ENCODE measurements at regions not wholly inside any gene's neighbourhood (a gene's known extent, or its start where the extent isn't known, plus 50 kb on each side); places are given as distances from the start of the nearest gene placed in this dataset.

GRCh38 chr13:107551521-107551920, 663.8 kb downstream of the LIG4 start:
- DNase-seq, result no peak

- no peak for DNase-seq
These were observed 667.0 kb downstream of the LIG4 start for GRCh38 chr13:107548338-107548737.

GRCh38 chr13:107545946-107546502, 669.3 kb downstream of the LIG4 start:
- DNase-seq, result no peak

GRCh38 chr13:107534548-107534947, 680.8 kb downstream of the LIG4 start:
- DNase-seq, result no peak

GRCh38 chr13:107531816-107532215, 683.5 kb downstream of the LIG4 start:
- DNase-seq, result no peak

GRCh38 chr13:107531180-107531579, 684.2 kb downstream of the LIG4 start:
- no peak for DNase-seq

- no peak for DNase-seq
These were observed 686.3 kb downstream of the LIG4 start for GRCh38 chr13:107529035-107529434.

- no peak for DNase-seq
These were observed 696.6 kb downstream of the LIG4 start for GRCh38 chr13:107518780-107519179.

GRCh38 chr13:107518292-107518691, 697.0 kb downstream of the LIG4 start:
- DNase-seq, result no peak

- DNase-seq, result no peak
These were observed 698.8 kb downstream of the LIG4 start for GRCh38 chr13:107516517-107516916.

GRCh38 chr13:107512551-107512950, 702.8 kb downstream of the LIG4 start:
- DNase-seq, result no peak

GRCh38 chr13:107497661-107498060, 717.7 kb downstream of the LIG4 start:
- no peak for DNase-seq

- no peak for DNase-seq
These were observed 722.1 kb downstream of the LIG4 start for GRCh38 chr13:107493266-107493665.

GRCh38 chr13:107482688-107483087, 732.6 kb downstream of the LIG4 start:
- DNase-seq, result no peak

GRCh38 chr13:107480130-107480529, 735.2 kb downstream of the LIG4 start:
- no peak for DNase-seq

- DNase-seq, result no peak
These were observed 737.5 kb downstream of the LIG4 start for GRCh38 chr13:107477772-107478379.

- no peak for DNase-seq
These were observed 739.4 kb downstream of the LIG4 start for GRCh38 chr13:107475753-107476453.

- DNase-seq, result no peak
These were observed 742.1 kb downstream of the LIG4 start for GRCh38 chr13:107473253-107473652.

GRCh38 chr13:107466326-107467099, 748.8 kb downstream of the LIG4 start:
- no peak for DNase-seq

- no peak for DNase-seq
These were observed 752.8 kb downstream of the LIG4 start for GRCh38 chr13:107462501-107462900.

GRCh38 chr13:107461751-107462150, 753.6 kb downstream of the LIG4 start:
- DNase-seq, result peak; percentile 47

- no peak for DNase-seq
These were observed 755.9 kb downstream of the LIG4 start for GRCh38 chr13:107459430-107459829.

- DNase-seq, result no peak
These were observed 757.1 kb downstream of the LIG4 start for GRCh38 chr13:107458269-107458668.

GRCh38 chr13:107457686-107458085, 757.6 kb downstream of the LIG4 start:
- DNase-seq, result no peak
